ENCODE measurements at regions not wholly inside any gene's neighbourhood (a gene's known extent, or its start where the extent isn't known, plus 50 kb on each side); places are given as distances from the start of the nearest gene placed in this dataset.

- TF ChIP-seq ZNF318 (IDR thresholded peaks at IDR 0.05; ENCODE audit: borderline replicate concordance in 1 of 2, low read depth in 1 of 2) (no peak), TCF3 (CRISPR knock-in tag; IDR thresholded peaks at IDR 0.05) (no peak), MAZ (CRISPR knock-in tag; conservative IDR thresholded peaks at IDR 0.05 in 1 of 2, IDR thresholded peaks at IDR 0.05 in 1 of 2) (no peak), USF2 (CRISPR knock-in tag; IDR thresholded peaks at IDR 0.05) (no peak), BCLAF1 (IDR thresholded peaks at IDR 0.05; ENCODE audit: borderline replicate concordance in 1 of 2, control insufficient read depth in 1 of 2, low read depth in 2 of 2, low read length in 1 of 2) (no peak), ZNF174 (CRISPR knock-in tag; IDR thresholded peaks at IDR 0.05) (no peak), TAF7 (tag; IDR thresholded peaks at IDR 0.05) (no peak), TSC22D4 (tag; IDR thresholded peaks at IDR 0.05) (no peak), TEAD4 (IDR thresholded peaks at IDR 0.05; ENCODE audit: low read length) (no peak), TEAD4 (CRISPR knock-in tag; IDR thresholded peaks at IDR 0.05; ENCODE audit: borderline replicate concordance) (no peak), TGIF2 (CRISPR knock-in tag; IDR thresholded peaks at IDR 0.05) (no peak), THRA (IDR thresholded peaks at IDR 0.05) (no peak), ZNF512 (tag; IDR thresholded peaks at IDR 0.05) (no peak)
Measured at GRCh38 chr5:127227881-127228280, 62.7 kb upstream of the MEGF10 start (continued).
